Ascending aorta (tissue), 2 donors: ENCODE measurements at regions not wholly inside any gene's neighbourhood (a gene's known extent, or its start where the extent isn't known, plus 50 kb on each side); places are given as distances from the start of the nearest gene placed in this dataset.

Source experiments
- DNase-seq, 2 donors: peaks; one replicate each; pipeline ENCODE4 v3.0.0-alpha.2; 2019; ENCODE audit warnings: low spot score in 2 of 2
- H3K27ac ChIP-seq, 2 donors: fragments of 200-600 bp; sonication (generic); one replicate each; pipeline ENCODE4 v1.5.1; 2016 to 2017; ENCODE audit warnings: mild to moderate bottlenecking in 1 of 2
- H3K27me3 ChIP-seq: fragments of 200-600 bp; sonication (generic); one replicate; pipeline ENCODE4 v1.5.1; 2017
- H3K36me3 ChIP-seq, 2 donors: fragments of 200-600 bp; sonication (generic); one replicate each; pipeline ENCODE4 v1.5.1; 2016
- H3K4me1 ChIP-seq, 2 donors: fragments of 200-600 bp; sonication (generic); one replicate each; pipeline ENCODE4 v1.5.1; 2016 to 2017; ENCODE audit warnings: mild to moderate bottlenecking in 1 of 2
- H3K4me3 ChIP-seq, 2 donors: fragments of 200-600 bp; sonication (generic); one replicate each; pipeline ENCODE4 v1.5.1; 2016 to 2017; ENCODE audit warnings: mild to moderate bottlenecking in 1 of 2
- H3K9me3 ChIP-seq, 2 donors: fragments of 200-600 bp; sonication (generic); one replicate each; pipeline ENCODE4 v1.5.1; 2016
- intact Hi-C: fragments of 100-400 bp; cut with DNase I; formaldehyde crosslinking; loops from one replicate; pipeline ENCODE4 v1.15.1; 2023
- TF ChIP-seq, protein P1 (sequence below), 3 experiments: fragments of 200-600 bp in 2 of 3; fragments of 450-650 bp in 1 of 3; sonication (generic) in 2 of 3; IDR thresholded peaks; one replicate each; pipeline ENCODE4 v1.5.1; 2016 to 2019; ENCODE audit warnings: antibody characterized with exemption in 3 of 3, mild to moderate bottlenecking in 1 of 3, moderate library complexity in 1 of 3

DNA sequence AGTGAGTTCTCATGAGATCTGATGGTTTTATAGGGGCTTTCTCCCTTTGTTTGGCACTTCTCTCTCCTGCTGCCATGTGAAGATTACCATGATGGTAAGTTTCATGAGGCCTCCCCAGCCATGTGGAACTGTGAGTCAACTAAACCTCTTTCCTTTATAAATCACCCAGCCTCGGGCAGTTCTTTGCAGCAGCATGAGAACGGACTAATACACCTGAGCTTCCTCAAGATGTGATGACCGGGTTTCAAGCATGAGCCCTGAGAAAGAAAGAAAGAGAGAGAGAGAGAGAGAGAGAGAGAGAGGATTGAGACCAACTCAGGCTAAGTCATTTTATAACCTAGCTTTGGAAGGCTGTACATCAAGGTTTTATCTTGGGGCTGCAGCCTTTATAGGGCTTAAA lies 167.7 kb upstream of the SERPINE2 start:
- no peaks in the 10 kb centered on the region for H3K9me3 ChIP-seq
- no peak overlapping the region for H3K27ac ChIP-seq
- intact Hi-C loops: no loop called here
- TF ChIP-seq, protein P1, sequence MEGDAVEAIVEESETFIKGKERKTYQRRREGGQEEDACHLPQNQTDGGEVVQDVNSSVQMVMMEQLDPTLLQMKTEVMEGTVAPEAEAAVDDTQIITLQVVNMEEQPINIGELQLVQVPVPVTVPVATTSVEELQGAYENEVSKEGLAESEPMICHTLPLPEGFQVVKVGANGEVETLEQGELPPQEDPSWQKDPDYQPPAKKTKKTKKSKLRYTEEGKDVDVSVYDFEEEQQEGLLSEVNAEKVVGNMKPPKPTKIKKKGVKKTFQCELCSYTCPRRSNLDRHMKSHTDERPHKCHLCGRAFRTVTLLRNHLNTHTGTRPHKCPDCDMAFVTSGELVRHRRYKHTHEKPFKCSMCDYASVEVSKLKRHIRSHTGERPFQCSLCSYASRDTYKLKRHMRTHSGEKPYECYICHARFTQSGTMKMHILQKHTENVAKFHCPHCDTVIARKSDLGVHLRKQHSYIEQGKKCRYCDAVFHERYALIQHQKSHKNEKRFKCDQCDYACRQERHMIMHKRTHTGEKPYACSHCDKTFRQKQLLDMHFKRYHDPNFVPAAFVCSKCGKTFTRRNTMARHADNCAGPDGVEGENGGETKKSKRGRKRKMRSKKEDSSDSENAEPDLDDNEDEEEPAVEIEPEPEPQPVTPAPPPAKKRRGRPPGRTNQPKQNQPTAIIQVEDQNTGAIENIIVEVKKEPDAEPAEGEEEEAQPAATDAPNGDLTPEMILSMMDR (IDR thresholded peaks at IDR 0.05): no peak
- no peaks in the 10 kb centered on the region for H3K36me3 ChIP-seq
- no peaks in the 10 kb centered on the region for H3K27me3 ChIP-seq
- H3K4me1 ChIP-seq: no peaks in the 10 kb centered on the region
- DNase-seq: no peak
- H3K4me3 ChIP-seq: no peak overlapping the region

DNA sequence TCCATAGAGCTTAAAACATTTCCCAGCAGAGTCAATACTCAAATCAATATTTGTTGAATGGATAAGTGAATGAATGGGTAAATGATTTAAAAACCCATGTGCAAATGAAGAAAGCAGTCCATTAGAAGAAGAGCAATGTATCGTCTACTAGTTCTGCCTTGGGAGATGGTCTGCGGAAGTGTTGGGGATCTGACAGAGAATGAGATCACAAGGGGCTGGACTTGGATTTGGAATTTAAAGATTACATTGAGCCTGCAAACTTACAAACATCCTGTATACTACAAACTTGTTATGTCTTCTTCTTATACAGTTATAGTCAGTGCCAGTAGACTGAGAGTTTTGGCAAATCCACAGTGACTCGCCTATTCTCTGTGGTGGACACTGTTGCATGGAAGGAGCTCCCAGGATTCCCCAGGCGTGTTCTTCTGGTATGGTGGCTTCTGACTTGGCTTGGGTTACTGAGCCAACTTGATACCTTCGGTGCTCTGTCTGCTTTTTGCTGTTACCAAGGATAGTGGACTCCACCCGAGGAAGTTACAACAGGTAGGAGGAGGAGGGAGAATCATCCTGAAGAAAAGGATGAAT lies 163.3 kb upstream of the SERPINE2 start:
- TF ChIP-seq, protein P1 (IDR thresholded peaks at IDR 0.05): no peak

DNA sequence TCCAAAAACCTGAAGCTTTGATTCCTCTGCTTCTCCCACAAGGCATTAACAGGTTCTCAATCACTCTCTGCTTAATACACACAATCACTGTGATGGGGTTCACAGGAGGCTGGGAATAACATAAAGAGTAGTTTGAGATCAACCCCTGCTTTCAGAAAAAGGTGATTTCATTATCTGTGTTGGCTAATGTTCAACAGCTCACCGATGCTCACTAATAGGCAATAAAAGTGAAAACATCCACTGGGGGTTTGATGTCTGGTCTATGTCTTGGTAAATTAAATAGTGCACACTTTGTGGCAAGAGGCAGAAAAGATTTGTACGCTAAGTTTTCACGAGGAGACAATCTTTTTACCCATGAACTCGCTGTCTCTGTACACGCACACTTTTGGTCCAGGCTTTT lies 159.3 kb upstream of the SERPINE2 start:
- no peaks in the 10 kb centered on the region for H3K4me1 ChIP-seq
- no peak overlapping the region for H3K4me3 ChIP-seq
- no peaks in the 10 kb centered on the region for H3K36me3 ChIP-seq
- DNase-seq: no peak
- no peak overlapping the region for H3K27ac ChIP-seq
- no peaks in the 10 kb centered on the region for H3K9me3 ChIP-seq
- intact Hi-C loops: no loop called here
- TF ChIP-seq, protein P1 (IDR thresholded peaks at IDR 0.05): no peak
- H3K27me3 ChIP-seq: no peaks in the 10 kb centered on the region

More for the DNA sequence above, 163.3 kb upstream of the SERPINE2 start:
- intact Hi-C loops: no loop called here
- Histone ChIP-seq H3K4me1 (no peaks in the 10 kb centered on the region), H3K27ac (no peak overlapping the region), H3K4me3 (no peak overlapping the region), H3K9me3 (no peaks in the 10 kb centered on the region), H3K27me3 (no peaks in the 10 kb centered on the region), H3K36me3 (no peaks in the 10 kb centered on the region)
- no peak for DNase-seq

DNA sequence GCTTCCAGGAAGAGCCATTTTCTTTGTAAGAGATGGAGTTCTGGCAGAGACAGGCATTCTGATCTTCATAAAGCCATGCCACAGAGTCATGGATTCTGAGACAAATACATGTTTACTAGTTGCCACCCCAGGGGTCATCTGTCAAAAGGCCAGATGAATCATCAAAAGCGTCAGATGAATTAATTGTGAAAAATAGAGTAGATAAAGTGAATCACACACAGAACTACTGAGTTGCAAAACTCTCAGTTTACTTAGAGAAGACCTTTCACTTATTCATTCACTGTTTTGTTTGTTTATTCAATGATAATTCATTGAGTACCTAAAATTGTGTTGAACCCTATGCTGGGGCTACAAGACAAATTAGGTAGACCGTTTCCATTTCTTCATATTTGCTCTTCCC lies 157.7 kb upstream of the SERPINE2 start:
- TF ChIP-seq, protein P1 (IDR thresholded peaks at IDR 0.05): no peak
- intact Hi-C loops: no loop called here

DNA sequence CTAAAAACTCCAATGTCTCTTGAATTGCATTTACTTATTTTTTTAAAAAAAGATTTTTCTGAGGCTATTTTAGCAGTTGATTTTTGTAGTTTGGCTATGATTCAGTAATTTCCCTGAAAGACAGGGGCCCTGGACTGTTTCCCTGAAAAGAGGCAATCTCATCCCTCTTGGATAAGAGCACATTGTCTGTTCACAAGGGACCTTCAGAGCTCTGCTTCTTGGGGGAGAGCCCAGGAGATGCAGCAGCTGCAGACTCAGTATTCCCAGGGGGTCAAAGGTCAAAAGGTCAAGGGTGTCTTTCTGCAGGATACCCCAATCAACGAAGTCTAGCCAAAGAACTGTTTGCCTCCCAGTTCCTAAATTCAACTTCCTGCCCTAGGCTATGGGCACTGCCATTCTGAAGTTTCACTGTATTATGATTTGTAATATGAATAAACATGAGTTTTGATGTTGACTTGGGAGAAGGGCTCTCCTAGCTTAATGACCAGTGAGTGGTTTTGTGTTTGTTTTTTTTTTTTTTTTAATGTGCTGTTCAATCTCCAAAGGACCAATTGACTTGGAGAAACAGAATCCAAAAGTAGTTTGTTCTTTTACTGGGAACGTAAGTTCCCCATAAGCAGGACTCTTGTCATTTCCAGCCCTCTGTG lies 157.0 kb upstream of the SERPINE2 start:
- H3K4me1 ChIP-seq: no peaks in the 10 kb centered on the region
- H3K4me3 ChIP-seq: no peak overlapping the region
- H3K27ac ChIP-seq: no peak overlapping the region
- no peaks in the 10 kb centered on the region for H3K36me3 ChIP-seq
- no peaks in the 10 kb centered on the region for H3K27me3 ChIP-seq
- H3K9me3 ChIP-seq: no peaks in the 10 kb centered on the region
- TF ChIP-seq, protein P1 (IDR thresholded peaks at IDR 0.05): no peak
- no peak for DNase-seq
- intact Hi-C loops: no loop called here

More for the DNA sequence above, 157.7 kb upstream of the SERPINE2 start:
- no peaks in the 10 kb centered on the region for H3K27me3 ChIP-seq
- no peak overlapping the region for H3K27ac ChIP-seq
- no peaks in the 10 kb centered on the region for H3K9me3 ChIP-seq
- H3K36me3 ChIP-seq: no peaks in the 10 kb centered on the region
- H3K4me3 ChIP-seq: no peak overlapping the region
- DNase-seq: no peak
- H3K4me1 ChIP-seq: no peaks in the 10 kb centered on the region
